GM23338 (cell line): ENCODE measurements at regions not wholly inside any gene's neighbourhood (a gene's known extent, or its start where the extent isn't known, plus 50 kb on each side); places are given as distances from the start of the nearest gene placed in this dataset.

Experiments used
- ATAC-seq: fragments of 200-7000 bp; cut with Tn5 transposase; 3 replicates; pipeline ENCODE4 v1.9.1; 2020
- DNase-seq: peaks from one replicate; pipeline ENCODE4 v3.0.0-alpha.2; 2015; ENCODE audit warnings: low spot score
- H2AFZ ChIP-seq: fragments of 200-600 bp; sonication (generic); 2 replicates; pipeline ENCODE4 v1.8.0; 2016; ENCODE audit warnings: antibody characterized with exemption, mild to moderate bottlenecking, moderate library complexity
- H3F3A ChIP-seq: fragments of 200-600 bp; sonication (generic); replicated peaks from 2 replicates; pipeline ENCODE4 v1.8.0; 2017; ENCODE audit warnings: antibody characterized with exemption, mixed run types, low read depth
- H3K27ac ChIP-seq: fragments of 200-600 bp; sonication (generic); 2 replicates; pipeline ENCODE4 v1.6.1; 2016; ENCODE audit warnings: low read depth
- H3K27me3 ChIP-seq: fragments of 200-600 bp; sonication (generic); 2 replicates; pipeline ENCODE4 v1.8.0; 2016; ENCODE audit warnings: mild to moderate bottlenecking, mixed run types, moderate library complexity; ENCODE audit not compliant: insufficient read depth
- H3K36me3 ChIP-seq: fragments of 200-600 bp; sonication (generic); 2 replicates; pipeline ENCODE4 v1.8.0; 2016; ENCODE audit warnings: mild to moderate bottlenecking; ENCODE audit not compliant: insufficient read depth
- H3K4me1 ChIP-seq: fragments of 200-600 bp; sonication (generic); 2 replicates; pipeline ENCODE4 v1.8.0; 2016; ENCODE audit warnings: mild to moderate bottlenecking, moderate library complexity; ENCODE audit not compliant: insufficient read depth
- H3K4me2 ChIP-seq: fragments of 200-600 bp; sonication (generic); 2 replicates; pipeline ENCODE4 v1.7.1; 2017; ENCODE audit warnings: mixed run types
- H3K4me3 ChIP-seq: fragments of 200-600 bp; sonication (generic); 2 replicates; pipeline ENCODE4 v1.6.1; 2016; ENCODE audit warnings: mixed run types
- H3K79me2 ChIP-seq: fragments of 200-600 bp; sonication (generic); replicated peaks from 2 replicates; pipeline ENCODE4 v1.8.0; 2017; ENCODE audit warnings: mild to moderate bottlenecking; ENCODE audit not compliant: insufficient read depth
- H3K9me2 ChIP-seq: fragments of 200-600 bp; sonication (generic); 2 replicates; pipeline ENCODE4 v1.8.0; 2017; ENCODE audit not compliant: insufficient read depth
- H4K20me1 ChIP-seq: fragments of 200-600 bp; sonication (generic); replicated peaks from 2 replicates; pipeline ENCODE4 v1.8.0; 2017; ENCODE audit warnings: mild to moderate bottlenecking; ENCODE audit not compliant: insufficient read depth
- H3K27ac Mint-ChIP-seq: 2 replicates; pipeline ENCODE4 v1.8.0; 2020; ENCODE audit warnings: inconsistent platforms, mild to moderate bottlenecking, moderate library complexity, mixed read lengths
- H3K27me3 Mint-ChIP-seq: 3 replicates; pipeline ENCODE4 v1.8.0; 2022; ENCODE audit warnings: low read depth, mild to moderate bottlenecking, moderate library complexity, mixed read lengths, inconsistent platforms; ENCODE audit not compliant: insufficient read depth, poor library complexity
- H3K36me3 Mint-ChIP-seq: 3 replicates; pipeline ENCODE4 v1.8.0; 2021; ENCODE audit warnings: low read depth, mild to moderate bottlenecking, inconsistent platforms, moderate library complexity, mixed read lengths
- H3K4me1 Mint-ChIP-seq: 3 replicates; pipeline ENCODE4 v1.8.0; 2020; ENCODE audit warnings: mild to moderate bottlenecking, inconsistent platforms, mixed read lengths
- H3K4me3 Mint-ChIP-seq: 3 replicates; pipeline ENCODE4 v1.8.0; 2021; ENCODE audit warnings: moderate library complexity, mild to moderate bottlenecking, inconsistent platforms, mixed read lengths
- H3K9me3 Mint-ChIP-seq: 3 replicates; pipeline ENCODE4 v1.8.0; 2020; ENCODE audit warnings: moderate library complexity, mild to moderate bottlenecking, inconsistent platforms, mixed read lengths
- CREB1 ChIP-seq: fragments of 250-450 bp; sonication (Bioruptor Pico); IDR thresholded peaks from 2 replicates; pipeline ENCODE4 v1.5.0; 2020; ENCODE audit warnings: low read depth, mild to moderate bottlenecking, moderate library complexity
- ETS1 ChIP-seq: IDR thresholded peaks from 2 replicates; pipeline ENCODE4 v1.6.1; 2016; ENCODE audit warnings: antibody characterized with exemption
- EZH2 ChIP-seq: fragments of 200-600 bp; sonication (generic); IDR thresholded peaks from one replicate; pipeline ENCODE4 v1.8.0; 2017; ENCODE audit warnings: antibody characterized with exemption, mild to moderate bottlenecking, low read depth; ENCODE audit not compliant: unreplicated experiment
- EZH2phosphoT487 ChIP-seq: fragments of 200-600 bp; sonication (generic); IDR thresholded peaks from one replicate; pipeline ENCODE4 v1.8.1; 2018; ENCODE audit warnings: antibody characterized with exemption; ENCODE audit not compliant: unreplicated experiment
- POLR2AphosphoS5 ChIP-seq: IDR thresholded peaks from 2 replicates; pipeline ENCODE4 v1.6.1; 2016; ENCODE audit warnings: antibody characterized with exemption, low read depth
- ZNF114 ChIP-seq: fragments of 250-450 bp; sonication (Bioruptor Pico); IDR thresholded peaks from 2 replicates; pipeline ENCODE4 v1.5.0; 2020; ENCODE audit warnings: mild to moderate bottlenecking, moderate library complexity
- TF ChIP-seq, protein P1 (sequence below): fragments of 250-450 bp; sonication (Bioruptor Pico); IDR thresholded peaks from 2 replicates; pipeline ENCODE4 v1.5.0; 2020; ENCODE audit warnings: mild to moderate bottlenecking, moderate library complexity

DNA sequence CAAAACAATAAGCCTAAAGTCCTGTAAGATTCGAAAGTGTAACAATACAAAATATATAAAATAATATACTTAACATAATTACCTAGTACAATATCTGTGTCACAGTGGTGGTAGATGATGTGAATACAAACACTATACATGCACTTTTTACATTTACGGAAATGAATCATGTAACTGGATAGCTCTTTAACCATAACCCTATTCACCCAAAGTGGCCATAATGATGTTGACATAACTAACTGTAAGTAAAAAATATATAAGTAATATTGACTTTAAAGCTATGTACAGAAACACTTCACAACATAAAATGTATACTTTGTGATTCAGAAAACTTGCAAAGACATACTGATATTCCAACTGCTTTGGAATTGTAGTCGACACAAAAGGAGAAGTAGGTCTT, 616.9 kb upstream of the SLC8A1 start:
- H3K4me1 Mint-ChIP-seq = peaks cover 18% of the 10 kb centered on the region
- H3K9me3 Mint-ChIP-seq = no peaks in the 10 kb centered on the region
- no peaks in the 10 kb centered on the region for H3K27me3 Mint-ChIP-seq
- DNase-seq = no peak
- no peak overlapping the region for H3K4me3 Mint-ChIP-seq
- no peaks in the 10 kb centered on the region for H3K27me3 ChIP-seq
- H3K9me2 ChIP-seq = no peaks in the 10 kb centered on the region
- H3K4me3 ChIP-seq = no peak overlapping the region
- no peak overlapping the region for H3K27ac Mint-ChIP-seq
- H3K4me1 ChIP-seq = peaks cover 12% of the 10 kb centered on the region
- H3K4me2 ChIP-seq = no peak overlapping the region
- no peaks in the 10 kb centered on the region for H3F3A ChIP-seq
- H4K20me1 ChIP-seq = no peaks in the 10 kb centered on the region
- TF ChIP-seq ZNF114 (CRISPR knock-in tag) (no peak), CREB1 (CRISPR knock-in tag) (no peak), ETS1 (no peak), POLR2AphosphoS5 (no peak), EZH2 (no peak)
- no peaks in the 10 kb centered on the region for H3K36me3 ChIP-seq
- no peak overlapping the region for H3K27ac ChIP-seq
- H3K79me2 ChIP-seq = no peaks in the 10 kb centered on the region
- H3K36me3 Mint-ChIP-seq = no peaks in the 10 kb centered on the region
- H2AFZ ChIP-seq = no peak overlapping the region
- no peak for ATAC-seq

DNA sequence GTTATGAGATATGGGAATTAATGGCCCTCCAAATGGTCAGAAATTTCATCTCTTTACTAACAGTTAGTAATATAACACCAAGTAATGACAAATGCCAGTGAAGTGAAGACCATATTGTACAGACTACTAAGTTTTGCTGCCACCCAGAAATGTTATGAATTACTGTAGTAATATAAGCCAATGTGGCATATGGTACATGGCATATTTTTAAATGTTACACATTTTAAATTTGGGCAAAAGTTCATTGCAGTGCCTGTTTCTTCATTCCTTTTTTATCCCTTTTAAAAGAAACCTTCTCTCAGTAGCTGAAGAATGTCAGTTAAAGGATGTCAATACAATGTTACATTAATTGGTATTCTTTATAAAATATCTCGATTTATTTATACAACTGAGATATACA, 626.5 kb upstream of the SLC8A1 start:
- DNase-seq = no peak
- no peak for ATAC-seq
- Histone ChIP-seq H3K4me1 (no peaks in the 10 kb centered on the region), H3F3A (no peaks in the 10 kb centered on the region), H3K4me3 (no peak overlapping the region), H3K4me2 (no peak overlapping the region), H3K79me2 (no peaks in the 10 kb centered on the region), H3K9me2 (no peaks in the 10 kb centered on the region), H3K27ac (no peak overlapping the region), H3K36me3 (no peaks in the 10 kb centered on the region), H4K20me1 (no peaks in the 10 kb centered on the region), H2AFZ (no peak overlapping the region), H3K27me3 (no peaks in the 10 kb centered on the region)
- no peaks in the 10 kb centered on the region for H3K36me3 Mint-ChIP-seq
- H3K4me3 Mint-ChIP-seq = no peak overlapping the region
- TF ChIP-seq ZNF114 (CRISPR knock-in tag) (no peak), CREB1 (CRISPR knock-in tag) (no peak), EZH2phosphoT487 (no peak)
- TF ChIP-seq, protein P1, sequence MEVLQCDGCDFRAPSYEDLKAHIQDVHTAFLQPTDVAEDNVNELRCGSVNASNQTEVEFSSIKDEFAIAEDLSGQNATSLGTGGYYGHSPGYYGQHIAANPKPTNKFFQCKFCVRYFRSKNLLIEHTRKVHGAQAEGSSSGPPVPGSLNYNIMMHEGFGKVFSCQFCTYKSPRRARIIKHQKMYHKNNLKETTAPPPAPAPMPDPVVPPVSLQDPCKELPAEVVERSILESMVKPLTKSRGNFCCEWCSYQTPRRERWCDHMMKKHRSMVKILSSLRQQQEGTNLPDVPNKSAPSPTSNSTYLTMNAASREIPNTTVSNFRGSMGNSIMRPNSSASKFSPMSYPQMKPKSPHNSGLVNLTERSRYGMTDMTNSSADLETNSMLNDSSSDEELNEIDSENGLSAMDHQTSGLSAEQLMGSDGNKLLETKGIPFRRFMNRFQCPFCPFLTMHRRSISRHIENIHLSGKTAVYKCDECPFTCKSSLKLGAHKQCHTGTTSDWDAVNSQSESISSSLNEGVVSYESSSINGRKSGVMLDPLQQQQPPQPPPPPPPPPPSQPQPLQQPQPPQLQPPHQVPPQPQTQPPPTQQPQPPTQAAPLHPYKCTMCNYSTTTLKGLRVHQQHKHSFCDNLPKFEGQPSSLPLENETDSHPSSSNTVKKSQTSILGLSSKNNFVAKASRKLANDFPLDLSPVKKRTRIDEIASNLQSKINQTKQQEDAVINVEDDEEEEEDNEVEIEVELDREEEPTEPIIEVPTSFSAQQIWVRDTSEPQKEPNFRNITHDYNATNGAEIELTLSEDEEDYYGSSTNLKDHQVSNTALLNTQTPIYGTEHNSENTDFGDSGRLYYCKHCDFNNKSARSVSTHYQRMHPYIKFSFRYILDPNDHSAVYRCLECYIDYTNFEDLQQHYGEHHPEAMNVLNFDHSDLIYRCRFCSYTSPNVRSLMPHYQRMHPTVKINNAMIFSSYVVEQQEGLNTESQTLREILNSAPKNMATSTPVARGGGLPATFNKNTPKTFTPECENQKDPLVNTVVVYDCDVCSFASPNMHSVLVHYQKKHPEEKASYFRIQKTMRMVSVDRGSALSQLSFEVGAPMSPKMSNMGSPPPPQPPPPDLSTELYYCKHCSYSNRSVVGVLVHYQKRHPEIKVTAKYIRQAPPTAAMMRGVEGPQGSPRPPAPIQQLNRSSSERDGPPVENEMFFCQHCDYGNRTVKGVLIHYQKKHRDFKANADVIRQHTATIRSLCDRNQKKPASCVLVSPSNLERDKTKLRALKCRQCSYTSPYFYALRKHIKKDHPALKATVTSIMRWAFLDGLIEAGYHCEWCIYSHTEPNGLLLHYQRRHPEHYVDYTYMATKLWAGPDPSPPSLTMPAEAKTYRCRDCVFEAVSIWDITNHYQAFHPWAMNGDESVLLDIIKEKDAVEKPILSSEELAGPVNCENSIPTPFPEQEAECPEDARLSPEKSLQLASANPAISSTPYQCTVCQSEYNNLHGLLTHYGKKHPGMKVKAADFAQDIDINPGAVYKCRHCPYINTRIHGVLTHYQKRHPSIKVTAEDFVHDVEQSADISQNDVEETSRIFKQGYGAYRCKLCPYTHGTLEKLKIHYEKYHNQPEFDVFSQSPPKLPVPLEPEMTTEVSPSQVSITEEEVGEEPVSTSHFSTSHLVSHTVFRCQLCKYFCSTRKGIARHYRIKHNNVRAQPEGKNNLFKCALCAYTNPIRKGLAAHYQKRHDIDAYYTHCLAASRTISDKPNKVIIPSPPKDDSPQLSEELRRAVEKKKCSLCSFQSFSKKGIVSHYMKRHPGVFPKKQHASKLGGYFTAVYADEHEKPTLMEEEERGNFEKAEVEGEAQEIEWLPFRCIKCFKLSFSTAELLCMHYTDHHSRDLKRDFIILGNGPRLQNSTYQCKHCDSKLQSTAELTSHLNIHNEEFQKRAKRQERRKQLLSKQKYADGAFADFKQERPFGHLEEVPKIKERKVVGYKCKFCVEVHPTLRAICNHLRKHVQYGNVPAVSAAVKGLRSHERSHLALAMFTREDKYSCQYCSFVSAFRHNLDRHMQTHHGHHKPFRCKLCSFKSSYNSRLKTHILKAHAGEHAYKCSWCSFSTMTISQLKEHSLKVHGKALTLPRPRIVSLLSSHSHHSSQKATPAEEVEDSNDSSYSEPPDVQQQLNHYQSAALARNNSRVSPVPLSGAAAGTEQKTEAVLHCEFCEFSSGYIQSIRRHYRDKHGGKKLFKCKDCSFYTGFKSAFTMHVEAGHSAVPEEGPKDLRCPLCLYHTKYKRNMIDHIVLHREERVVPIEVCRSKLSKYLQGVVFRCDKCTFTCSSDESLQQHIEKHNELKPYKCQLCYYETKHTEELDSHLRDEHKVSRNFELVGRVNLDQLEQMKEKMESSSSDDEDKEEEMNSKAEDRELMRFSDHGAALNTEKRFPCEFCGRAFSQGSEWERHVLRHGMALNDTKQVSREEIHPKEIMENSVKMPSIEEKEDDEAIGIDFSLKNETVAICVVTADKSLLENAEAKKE = no peak
- peaks cover 3% of the 10 kb centered on the region for H3K4me1 Mint-ChIP-seq
- peaks cover 2% of the 10 kb centered on the region; the same call in 2 of the 3 replicates for H3K9me3 Mint-ChIP-seq
- H3K27ac Mint-ChIP-seq = no peak overlapping the region
- H3K27me3 Mint-ChIP-seq = no peaks in the 10 kb centered on the region
